Trophoblast cell (in vitro differentiated cells and primary cell): ENCODE measurements at regions not wholly inside any gene's neighbourhood (a gene's known extent, or its start where the extent isn't known, plus 50 kb on each side); places are given as distances from the start of the nearest gene placed in this dataset.
A peak's percentile ranks its signal among the peaks of the same experiment; 100 is the strongest.

Experiments used
- DNase-seq, 2 donors: peaks; one replicate each; pipeline ENCODE4 v3.0.0-alpha.2; 2016
- H2AFZ ChIP-seq: 2 replicates; pipeline ENCODE4 v1.6.1; 2013; ENCODE audit warnings: low read length, moderate library complexity, mild to moderate bottlenecking; ENCODE audit not compliant: insufficient read depth, poor library complexity
- H2AK5ac ChIP-seq: 2 replicates; pipeline ENCODE4 v1.6.1; 2013; ENCODE audit warnings: mild to moderate bottlenecking, low read length
- H2BK120ac ChIP-seq: 2 replicates; pipeline ENCODE4 v1.6.1; 2013; ENCODE audit warnings: low read length, mild to moderate bottlenecking, moderate library complexity; ENCODE audit not compliant: insufficient read depth, poor library complexity
- H2BK12ac ChIP-seq: 2 replicates; pipeline ENCODE4 v1.6.1; 2013; ENCODE audit warnings: mild to moderate bottlenecking, low read length, moderate library complexity
- H2BK5ac ChIP-seq: 2 replicates; pipeline ENCODE4 v1.6.1; 2013; ENCODE audit warnings: low read length, low read depth, moderate library complexity, mild to moderate bottlenecking; ENCODE audit not compliant: poor library complexity
- H3K14ac ChIP-seq: 2 replicates; pipeline ENCODE4 v1.6.1; 2013; ENCODE audit warnings: mild to moderate bottlenecking, low read length
- H3K18ac ChIP-seq: 2 replicates; pipeline ENCODE4 v1.6.1; 2013; ENCODE audit warnings: mild to moderate bottlenecking, low read length
- H3K23ac ChIP-seq: 2 replicates; pipeline ENCODE4 v1.6.1; 2013; ENCODE audit warnings: low read length
- H3K27ac ChIP-seq: 2 replicates; pipeline ENCODE4 v1.5.1; 2013; ENCODE audit warnings: low read depth, mild to moderate bottlenecking, inconsistent platforms, low read length, moderate library complexity
- H3K27me3 ChIP-seq: 2 replicates; pipeline ENCODE4 v1.6.1; 2013; ENCODE audit warnings: inconsistent platforms, mild to moderate bottlenecking, low read length, moderate library complexity; ENCODE audit not compliant: insufficient read depth
- H3K36me3 ChIP-seq, 2 experiments: 1 replicate in 1 of 2; 2 replicates in 1 of 2; pipeline ENCODE4 v1.6.1; 2013; ENCODE audit warnings: low read length in 2 of 2, mild to moderate bottlenecking in 2 of 2, moderate library complexity in 1 of 2; ENCODE audit not compliant: insufficient read depth in 2 of 2, control insufficient read depth in 1 of 2
- H3K4ac ChIP-seq: 2 replicates; pipeline ENCODE4 v1.6.1; 2013; ENCODE audit warnings: low read depth, mild to moderate bottlenecking, low read length, moderate library complexity
- H3K4me1 ChIP-seq, 2 experiments: 1 replicate in 1 of 2; 2 replicates in 1 of 2; pipeline ENCODE4 v1.6.1; 2013; ENCODE audit warnings: low read length in 2 of 2, mild to moderate bottlenecking in 2 of 2, moderate library complexity in 1 of 2; ENCODE audit not compliant: insufficient read depth in 2 of 2, control insufficient read depth in 1 of 2
- H3K4me2 ChIP-seq: 2 replicates; pipeline ENCODE4 v1.6.1; 2013; ENCODE audit warnings: inconsistent platforms, mild to moderate bottlenecking, low read length, moderate library complexity
- H3K4me3 ChIP-seq: 2 replicates; pipeline ENCODE4 v1.5.1; 2013; ENCODE audit warnings: mild to moderate bottlenecking, low read depth, low read length, inconsistent platforms
- H3K79me1 ChIP-seq: one replicate; pipeline ENCODE4 v1.6.1; 2013; ENCODE audit warnings: low read length
- H3K79me2 ChIP-seq: 2 replicates; pipeline ENCODE4 v1.6.1; 2013; ENCODE audit warnings: low read length, mild to moderate bottlenecking; ENCODE audit not compliant: control insufficient read depth, insufficient read depth, poor library complexity
- H3K9ac ChIP-seq: 2 replicates; pipeline ENCODE4 v1.6.1; 2013; ENCODE audit warnings: mild to moderate bottlenecking, low read length
- H3K9me3 ChIP-seq: 2 replicates; pipeline ENCODE4 v1.6.1; 2013; ENCODE audit warnings: low read depth, mild to moderate bottlenecking, control low read depth, inconsistent platforms, low read length; ENCODE audit not compliant: insufficient read depth
- H4K12ac ChIP-seq: 2 replicates; pipeline ENCODE4 v1.6.1; 2013; ENCODE audit warnings: low read depth, mild to moderate bottlenecking, low read length, moderate library complexity
- H4K8ac ChIP-seq: 2 replicates; pipeline ENCODE4 v1.6.1; 2013; ENCODE audit warnings: low read depth, mild to moderate bottlenecking, low read length, moderate library complexity
- H4K91ac ChIP-seq: one replicate; pipeline ENCODE4 v1.6.1; 2013; ENCODE audit warnings: low read depth, mild to moderate bottlenecking, low read length, moderate library complexity
- WGBS: extraction: QIAGEN DNeasy Blood & Tissue Kit; methylation state at CpG from one replicate; pipeline ENCODE4 v1.1.7; 2013; ENCODE audit warnings: missing lambda C conversion rate; ENCODE audit not compliant: insufficient read length, insufficient coverage; ENCODE audit errors: extremely low coverage; 5-methylcytosine and 5-hydroxymethylcytosine counted together

- no CpG with 5 or more reads among the region's 3 CpGs for WGBS
- Histone ChIP-seq H3K9ac (no peak overlapping the region), H4K8ac (no peak overlapping the region), H3K9me3 (peaks cover 5% of the 10 kb centered on the region), H3K14ac (no peak overlapping the region), H3K18ac (no peak overlapping the region), H4K12ac (no peak overlapping the region), H3K27ac (no peak overlapping the region), H3K4me2 (no peak overlapping the region), H3K4ac (no peak overlapping the region), H3K4me3 (no peak overlapping the region), H3K79me2 (no peaks in the 10 kb centered on the region), H2AK5ac (no peak overlapping the region), H4K91ac (no peak overlapping the region), H3K27me3 (no peaks in the 10 kb centered on the region), H2AFZ (no peak overlapping the region), H3K79me1 (no peaks in the 10 kb centered on the region), H3K4me1 (no peaks in the 10 kb centered on the region), H2BK5ac (no peak overlapping the region), H2BK120ac (no peak overlapping the region), H3K36me3 (no peaks in the 10 kb centered on the region), H3K23ac (no peak overlapping the region), H2BK12ac (no peak overlapping the region)
- no peak for DNase-seq
Measured at GRCh38 chr18:77573571-77573970, 323.9 kb downstream of the GALR1 start.

DNA sequence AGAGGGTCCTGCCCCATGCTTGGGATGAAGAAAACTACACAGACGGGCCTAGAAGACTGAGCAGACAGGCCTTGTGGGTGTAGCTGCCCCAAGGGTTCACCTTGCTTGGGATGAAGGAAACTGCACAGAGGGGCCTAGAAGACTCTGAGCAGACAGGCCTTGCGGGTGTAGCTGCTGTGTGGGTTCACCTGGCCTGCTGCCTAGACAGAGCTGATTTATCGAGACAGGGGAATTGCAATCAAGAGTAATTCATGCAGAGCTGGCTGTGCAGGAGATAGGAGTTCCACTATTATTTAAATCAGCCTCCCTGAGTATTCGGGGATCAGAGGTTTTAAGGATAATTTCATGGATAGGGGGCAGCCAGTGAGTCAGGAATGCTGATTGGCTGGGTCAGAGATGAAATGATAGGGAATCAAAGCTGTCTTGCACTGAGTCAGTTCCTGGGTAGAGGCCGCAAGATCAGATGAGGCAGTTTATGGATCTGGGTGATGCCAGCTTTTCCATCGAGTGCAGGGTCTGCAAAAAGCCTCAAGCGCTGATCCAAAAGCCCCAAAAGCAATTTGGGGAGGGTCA, 341.4 kb downstream of the GALR1 start:
- Histone ChIP-seq H2AK5ac (no peak overlapping the region), H3K79me2 (no peaks in the 10 kb centered on the region), H3K4me1 (no peaks in the 10 kb centered on the region), H3K27me3 (no peaks in the 10 kb centered on the region), H2BK120ac (no peak overlapping the region), H2AFZ (no peak overlapping the region), H3K27ac (no peak overlapping the region), H3K4me3 (no peak overlapping the region), H3K9me3 (no peaks in the 10 kb centered on the region), H4K12ac (no peak overlapping the region), H4K91ac (no peak overlapping the region), H3K23ac (no peak overlapping the region), H2BK12ac (no peak overlapping the region), H3K4ac (no peak overlapping the region), H4K8ac (no peak overlapping the region), H3K18ac (no peak overlapping the region), H2BK5ac (no peak overlapping the region), H3K14ac (no peak overlapping the region), H3K9ac (no peak overlapping the region), H3K36me3 (no peaks in the 10 kb centered on the region), H3K4me2 (no peak overlapping the region), H3K79me1 (no peaks in the 10 kb centered on the region)
- DNase-seq, result no peak
- no CpG with 5 or more reads among the region's 7 CpGs for WGBS

DNA sequence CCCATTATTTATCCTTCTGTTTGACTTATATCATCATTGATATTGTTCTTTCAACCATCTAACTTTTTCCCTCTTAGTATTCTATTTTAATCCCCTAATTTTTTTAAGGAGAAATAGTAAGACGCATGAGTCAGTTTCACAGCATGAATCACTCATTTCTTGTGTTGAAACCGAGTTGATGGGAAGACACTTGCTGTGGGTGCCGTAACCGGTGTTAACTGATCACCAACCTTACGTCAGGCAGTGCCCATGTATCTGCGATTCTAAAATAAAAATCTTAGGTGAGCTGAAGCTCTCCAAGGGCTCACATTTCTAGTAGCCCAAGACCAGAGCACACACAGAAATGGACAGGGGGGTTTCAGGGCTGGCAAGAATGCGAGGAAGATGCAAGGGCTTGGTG, 348.1 kb downstream of the GALR1 start:
- H3K9ac ChIP-seq, result no peak overlapping the region
- H3K4me1 ChIP-seq, result no peaks in the 10 kb centered on the region
- H3K79me2 ChIP-seq, result no peaks in the 10 kb centered on the region
- H3K4me2 ChIP-seq, result no peak overlapping the region
- no peak overlapping the region for H2AFZ ChIP-seq
- H4K12ac ChIP-seq, result no peak overlapping the region
- DNase-seq, result no peak
- no peak overlapping the region for H3K4me3 ChIP-seq
- H3K14ac ChIP-seq, result no peak overlapping the region
- H3K4ac ChIP-seq, result no peak overlapping the region
- H2AK5ac ChIP-seq, result no peak overlapping the region
- H4K8ac ChIP-seq, result no peak overlapping the region
- no peak overlapping the region for H4K91ac ChIP-seq
- no CpG with 5 or more reads among the region's 7 CpGs for WGBS
- no peak overlapping the region for H2BK5ac ChIP-seq
- no peak overlapping the region for H3K27ac ChIP-seq
- no peaks in the 10 kb centered on the region for H3K79me1 ChIP-seq
- H2BK12ac ChIP-seq, result no peak overlapping the region
- no peaks in the 10 kb centered on the region for H3K27me3 ChIP-seq
- no peak overlapping the region for H2BK120ac ChIP-seq
- H3K9me3 ChIP-seq, result peaks cover 3% of the 10 kb centered on the region
- H3K18ac ChIP-seq, result no peak overlapping the region
- H3K36me3 ChIP-seq, result no peaks in the 10 kb centered on the region
- no peak overlapping the region for H3K23ac ChIP-seq

DNA sequence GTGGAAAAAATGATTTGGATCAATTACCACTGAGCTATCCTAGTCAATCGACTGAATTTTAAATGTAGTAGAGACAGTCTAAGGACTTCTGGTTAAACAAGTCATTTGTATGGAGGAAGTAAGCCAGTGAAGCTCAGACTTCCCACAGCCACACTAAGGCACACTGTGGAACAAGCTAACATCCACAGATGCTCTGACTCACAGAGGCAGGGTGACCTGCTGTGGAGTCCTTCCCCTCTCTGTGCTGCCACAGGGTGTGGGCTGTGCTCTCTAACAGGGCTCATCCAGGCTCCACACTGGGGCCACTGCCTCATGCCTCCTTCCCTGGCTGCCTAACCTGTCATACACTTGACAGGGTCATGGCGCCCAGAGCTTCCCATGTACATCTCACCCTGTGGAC, 351.0 kb downstream of the GALR1 start:
- Histone ChIP-seq H3K27ac (no peak overlapping the region), H3K9ac (no peak overlapping the region), H3K23ac (no peak overlapping the region), H3K27me3 (no peaks in the 10 kb centered on the region), H3K4me2 (no peak overlapping the region), H3K36me3 (no peaks in the 10 kb centered on the region), H3K79me2 (no peaks in the 10 kb centered on the region), H4K12ac (no peak overlapping the region), H4K8ac (no peak overlapping the region), H4K91ac (no peak overlapping the region), H3K79me1 (no peaks in the 10 kb centered on the region), H2BK120ac (no peak overlapping the region), H2BK5ac (no peak overlapping the region), H2AK5ac (no peak overlapping the region), H3K4me1 (no peaks in the 10 kb centered on the region), H3K18ac (no peak overlapping the region), H3K9me3 (peaks cover 3% of the 10 kb centered on the region), H3K4ac (no peak overlapping the region), H3K14ac (no peak overlapping the region), H2AFZ (no peak overlapping the region), H2BK12ac (no peak overlapping the region), H3K4me3 (peak overlapping the region; percentile 42)
- no peak for DNase-seq
- no CpG with 5 or more reads among the region's 2 CpGs for WGBS
